ENCODE measurements at regions not wholly inside any gene's neighbourhood (a gene's known extent, or its start where the extent isn't known, plus 50 kb on each side); places are given as distances from the start of the nearest gene placed in this dataset.
"Not testable (repeated sequence)": the region's sequence is repeated elsewhere in the genome, so short reads cannot be mapped to it uniquely, and the experiment has no call there.

- 59 to 69% (median 63%) methylated on average over 27 of the region's 27 CpGs for WGBS, 3 donors
- Histone ChIP-seq H3K9me3 (no peaks in the 10 kb centered on the region), H3K27me3 (no peaks in the 10 kb centered on the region), H3K4me3 (no peak overlapping the region), H3K27ac (no peak overlapping the region), H3K36me3 (no peaks in the 10 kb centered on the region), H3K4me1 (ENCODE audit: insufficient read depth) (no peaks in the 10 kb centered on the region)
- peak in 1 of 5 donors; percentile 26 for DNase-seq
- TF ChIP-seq POLR2A (IDR thresholded peaks at IDR 0.05): no peak
- TF ChIP-seq CTCF (IDR thresholded peaks at IDR 0.05): no peak
- no peak for TF ChIP-seq EP300 (IDR thresholded peaks at IDR 0.05)
- intact Hi-C loops (cut with DNase I): loop anchor here in 1 of 4 donors (5.0 kb wide), 1 partner anchor 1104 kb away; no protein-coding TSS in a partner anchor
These were observed 67.0 kb downstream of the MATN1 start for GRCh38 chr1:30656171-30656940.

GRCh38 chr1:30655672-30656071 lies 67.7 kb downstream of the MATN1 start:
- no peaks in the 10 kb centered on the region for H3K27me3 ChIP-seq
- no peak for TF ChIP-seq POLR2A (IDR thresholded peaks at IDR 0.05)
- TF ChIP-seq EP300 (IDR thresholded peaks at IDR 0.05): no peak
- no peak for TF ChIP-seq CTCF (IDR thresholded peaks at IDR 0.05)
- intact Hi-C loops (cut with DNase I): loop anchor here in 2 of 4 donors (2.0 to 5.0 kb wide), 2 partner anchors 1103 to 1105 kb away; no protein-coding TSS in a partner anchor

GRCh38 chr1:30654188-30654587 lies 69.2 kb downstream of the MATN1 start:
- no peaks in the 10 kb centered on the region for H3K36me3 ChIP-seq
- H3K4me3 ChIP-seq: no peak overlapping the region
- intact Hi-C loops (cut with DNase I): loop anchor here in 1 of 4 donors (2.0 kb wide), 1 partner anchor 1103 kb away; no protein-coding TSS in a partner anchor
- WGBS, 3 donors: 77 to 88% (median 84%) methylated on average over 5 of the region's 5 CpGs
- H3K4me1 ChIP-seq (ENCODE audit: insufficient read depth): no peaks in the 10 kb centered on the region
- no peak for TF ChIP-seq EP300 (IDR thresholded peaks at IDR 0.05)
- TF ChIP-seq CTCF (IDR thresholded peaks at IDR 0.05): no peak
- no peak for TF ChIP-seq POLR2A (IDR thresholded peaks at IDR 0.05)
- H3K27me3 ChIP-seq: no peaks in the 10 kb centered on the region
- no peaks in the 10 kb centered on the region for H3K9me3 ChIP-seq
- H3K27ac ChIP-seq: no peak overlapping the region
- no peak for DNase-seq

More at GRCh38 chr1:30655672-30656071, 67.7 kb downstream of the MATN1 start:
- 65 to 97% (median 65%) methylated on average over 2 to 3 of the region's 3 CpGs for WGBS, 3 donors
- Histone ChIP-seq H3K4me1 (ENCODE audit: insufficient read depth) (no peaks in the 10 kb centered on the region), H3K27ac (no peak overlapping the region), H3K9me3 (no peaks in the 10 kb centered on the region), H3K4me3 (no peak overlapping the region), H3K36me3 (no peaks in the 10 kb centered on the region)
- no peak for DNase-seq

- intact Hi-C loops (cut with DNase I): no loop called here
- Histone ChIP-seq H3K9me3 (no peaks in the 10 kb centered on the region), H3K4me1 (ENCODE audit: insufficient read depth) (no peaks in the 10 kb centered on the region), H3K27ac (no peak overlapping the region), H3K36me3 (no peaks in the 10 kb centered on the region), H3K4me3 (no peak overlapping the region), H3K27me3 (no peaks in the 10 kb centered on the region)
- peak in 1 of 5 donors; percentile 47 for DNase-seq
- TF ChIP-seq POLR2A (IDR thresholded peaks at IDR 0.05) (no peak), CTCF (IDR thresholded peaks at IDR 0.05) (no peak), EP300 (IDR thresholded peaks at IDR 0.05) (no peak)
- 49 to 67% (median 50%) methylated on average over 4 of the region's 4 CpGs for WGBS, 3 donors
These were observed 71.1 kb downstream of the MATN1 start for GRCh38 chr1:30652152-30652841.

GRCh38 chr1:30651395-30651794 lies 72.0 kb downstream of the MATN1 start:
- H3K27ac ChIP-seq; H3K36me3 ChIP-seq; H3K9me3 ChIP-seq; H3K27me3 ChIP-seq; H3K4me1 ChIP-seq (ENCODE audit: insufficient read depth); intact Hi-C loops (cut with DNase I); H3K4me3 ChIP-seq; DNase-seq: not testable (repeated sequence)
- WGBS, 3 donors: 28 to 52% (median 30%) methylated on average over 5 of the region's 5 CpGs

Measured in ovary (tissue), 7 donors.